GM12878 (cell line): ENCODE measurements at regions not wholly inside any gene's neighbourhood (a gene's known extent, or its start where the extent isn't known, plus 50 kb on each side); places are given as distances from the start of the nearest gene placed in this dataset.

Experiments
- ATAC-seq: fragments of 200-7000 bp; cut with Tn5 transposase; 3 replicates; pipeline ENCODE4 v1.9.1; 2020; ENCODE audit warnings: mild to moderate bottlenecking, moderate library complexity
- BruUV-seq: library from RNA; stranded (reverse); fragments of 400-500 nt; replicated peaks from 2 replicates; lab custom pipeline; 2021; lab: Mats Ljungman, UMichigan
- CTCF ChIA-PET: fragments of 300-600 bp; sonication (Branson Sonifier 250); formaldehyde crosslinking; extraction: SDS; loops from one replicate; lab custom pipeline; 2021; ENCODE audit warnings: inconsistent platforms; lab: Yijun Ruan, JAX
- POLR2A ChIA-PET: fragments of 350-600 bp; formaldehyde crosslinking; extraction: SDS; loops from one replicate; lab custom pipeline; 2021; ENCODE audit warnings: inconsistent platforms; lab: Charles Lee
- RAD21 ChIA-PET: fragments of 300-600 bp; sonication (Branson Sonifier 250); formaldehyde crosslinking; loops from one replicate; lab custom pipeline; 2023; ENCODE audit warnings: antibody characterized with exemption; ENCODE audit not compliant: unreplicated experiment; lab: Charles Lee
- SMC1A ChIA-PET: fragments of 300-600 bp; sonication (Branson Sonifier 250); formaldehyde crosslinking; loops from one replicate; lab custom pipeline; 2023; ENCODE audit not compliant: unreplicated experiment, uncharacterized antibody; lab: Charles Lee
- DNase-seq: peaks from one replicate; pipeline ENCODE4 v3.0.0-alpha.2; 2011; ENCODE audit warnings: low read depth, low spot score
- FAIRE-seq: peaks from 3 replicates; lab custom pipeline; 2011; peaks lifted over from hg19 to GRCh38; lab: Jason Lieb, UNC
- H2AFZ ChIP-seq: 2 replicates; pipeline ENCODE4 v1.6.0; 2011; ENCODE audit warnings: low read depth, low read length, control low read depth; ENCODE audit not compliant: control insufficient read depth
- H3K27ac ChIP-seq: 2 replicates; pipeline ENCODE4 v1.5.1; 2011; ENCODE audit warnings: control low read depth; ENCODE audit not compliant: control insufficient read depth, insufficient read depth
- H3K27me3 ChIP-seq, 2 experiments: replicated peaks in 1 of 2; 2 replicates each; pipeline versions ENCODE4 v1.6.0 to v1.6.1; 2011; ENCODE audit warnings: low read length in 1 of 2; ENCODE audit not compliant: control insufficient read depth in 2 of 2, insufficient read depth in 2 of 2
- H3K36me3 ChIP-seq, 2 experiments: 2 replicates each; pipeline ENCODE4 v1.5.1; 2011; ENCODE audit warnings: low read length in 1 of 2; ENCODE audit not compliant: control insufficient read depth in 2 of 2, insufficient read depth in 2 of 2
- H3K4me1 ChIP-seq: 2 replicates; pipeline ENCODE4 v1.6.1; 2011; ENCODE audit warnings: mild to moderate bottlenecking, low read length, moderate library complexity, mixed read lengths; ENCODE audit not compliant: control insufficient read depth, insufficient read depth
- H3K4me2 ChIP-seq: 2 replicates; pipeline ENCODE4 v1.6.0; 2011; ENCODE audit warnings: control low read depth; ENCODE audit not compliant: control insufficient read depth, insufficient read depth
- H3K4me3 ChIP-seq: fragments of 200-600 bp; sonication (generic); 2 replicates; pipeline ENCODE4 v1.5.1; 2016
- H3K79me2 ChIP-seq: 2 replicates; pipeline ENCODE4 v1.6.0; 2011; ENCODE audit warnings: low read length; ENCODE audit not compliant: control insufficient read depth, insufficient read depth
- H3K9ac ChIP-seq: 2 replicates; pipeline ENCODE4 v1.8.0; 2011; ENCODE audit warnings: low read length, control low read depth, mixed read lengths; ENCODE audit not compliant: control insufficient read depth, insufficient read depth
- H3K9me3 ChIP-seq: replicated peaks from 3 replicates; pipeline ENCODE4 v1.5.1; 2011; ENCODE audit warnings: mild to moderate bottlenecking, low read length; ENCODE audit not compliant: control insufficient read depth, insufficient read depth
- H4K20me1 ChIP-seq: 2 replicates; pipeline ENCODE4 v1.6.0; 2011; ENCODE audit not compliant: control insufficient read depth, insufficient read depth
- ASH2L ChIP-seq: fragments of 300-600, 200-600 bp; sonication (generic); IDR thresholded peaks from 2 replicates; pipeline ENCODE4 v1.6.1; 2017; ENCODE audit warnings: low read depth, mild to moderate bottlenecking, borderline replicate concordance
- ETV6 ChIP-seq, 2 experiments: fragments of 450-650 bp in 1 of 2; IDR thresholded peaks in 1 of 2; conservative IDR thresholded peaks in 1 of 2; 2 replicates each; pipeline ENCODE4 v1.6.1; 2014; ENCODE audit warnings: antibody characterized with exemption in 1 of 2, borderline replicate concordance in 1 of 2, low read depth in 1 of 2, mild to moderate bottlenecking in 1 of 2, moderate library complexity in 1 of 2
- EZH2 ChIP-seq: IDR thresholded peaks from 2 replicates; pipeline ENCODE4 v1.6.1; 2012; ENCODE audit warnings: low read depth, mild to moderate bottlenecking, control low read depth, inconsistent platforms, low read length, borderline replicate concordance; ENCODE audit not compliant: control insufficient read depth
- IKZF2 ChIP-seq, 2 experiments: fragments of 450-650 bp; IDR thresholded peaks; 2 replicates each; pipeline ENCODE4 v1.6.1; 2017; ENCODE audit warnings: mild to moderate bottlenecking in 2 of 2, moderate library complexity in 2 of 2
- KLF5 ChIP-seq: fragments of 450-650 bp; IDR thresholded peaks from 2 replicates; pipeline ENCODE4 v1.6.1; 2014; ENCODE audit warnings: mild to moderate bottlenecking; ENCODE audit not compliant: partially characterized antibody
- MEF2B ChIP-seq: fragments of 450-650 bp; IDR thresholded peaks from 2 replicates; pipeline ENCODE4 v1.6.1; 2018; ENCODE audit warnings: mild to moderate bottlenecking, moderate library complexity; ENCODE audit not compliant: partially characterized antibody, poor library complexity, severe bottlenecking
- MTA2 ChIP-seq: fragments of 450-650 bp; IDR thresholded peaks from 2 replicates; pipeline ENCODE4 v1.6.1; 2016; ENCODE audit warnings: low read depth, mild to moderate bottlenecking, moderate library complexity
- NBN ChIP-seq: fragments of 450-650 bp; IDR thresholded peaks from 2 replicates; pipeline ENCODE4 v1.6.1; 2016
- NR2C1 ChIP-seq: fragments of 450-650 bp; IDR thresholded peaks from 2 replicates; pipeline ENCODE4 v1.6.1; 2017; ENCODE audit warnings: antibody characterized with exemption, mild to moderate bottlenecking, moderate library complexity
- RCOR1 ChIP-seq: conservative IDR thresholded peaks from 2 replicates; pipeline ENCODE4 v1.6.1; 2012; ENCODE audit warnings: low read depth, low read length, improper control_type of control experiment
- SIX5 ChIP-seq: IDR thresholded peaks from 2 replicates; pipeline ENCODE4 v1.6.1; 2011; ENCODE audit warnings: mild to moderate bottlenecking, low read depth, low read length, moderate library complexity; ENCODE audit not compliant: severe bottlenecking
- SMARCA5 ChIP-seq: fragments of 450-650 bp; IDR thresholded peaks from 2 replicates; pipeline ENCODE4 v1.6.1; 2017; ENCODE audit warnings: mild to moderate bottlenecking
- SRF ChIP-seq, 2 experiments: IDR thresholded peaks; 2 replicates each; pipeline ENCODE4 v1.6.1; 2011; ENCODE audit warnings: low read depth in 2 of 2, low read length in 2 of 2, mild to moderate bottlenecking in 1 of 2, moderate library complexity in 1 of 2
- ZNF24 ChIP-seq: fragments of 450-650 bp; IDR thresholded peaks from 2 replicates; pipeline ENCODE4 v1.6.1; 2017; ENCODE audit warnings: antibody characterized with exemption, mild to moderate bottlenecking
- WGBS: methylation state at CpG from one replicate; pipeline ENCODE4 v1.1.6; 2016; ENCODE audit warnings: low lambda C conversion rate; ENCODE audit not compliant: insufficient replicate concordance, insufficient coverage; ENCODE audit errors: missing lambda C conversion rate; 5-methylcytosine and 5-hydroxymethylcytosine counted together
- in situ Hi-C: fragments of 300-500 bp; cut with MboI; formaldehyde crosslinking; loops from 9 replicates; pipeline ENCODE4 v1.14.3; 2018; ENCODE audit warnings: mixed read lengths
- intact Hi-C: fragments of 100-400 bp; cut with micrococcal nuclease; formaldehyde crosslinking; loops from one replicate; pipeline ENCODE4 v1.14.2; 2022; ENCODE audit not compliant: unreplicated experiment
- TF ChIP-seq, protein P1 (sequence below): fragments of 450-650 bp; formaldehyde crosslinking; IDR thresholded peaks from 2 replicates; pipeline ENCODE4 v1.4.0; 2020; ENCODE audit warnings: mild to moderate bottlenecking, moderate library complexity
- TF ChIP-seq, protein P2 (sequence below): fragments of 450-650 bp; IDR thresholded peaks from 2 replicates; pipeline ENCODE4 v1.6.1; 2017; ENCODE audit warnings: mild to moderate bottlenecking
- TF ChIP-seq, protein P3 (sequence below): IDR thresholded peaks from 2 replicates; pipeline ENCODE4 v1.6.1; 2012; ENCODE audit warnings: mild to moderate bottlenecking, low read depth, low read length

DNA sequence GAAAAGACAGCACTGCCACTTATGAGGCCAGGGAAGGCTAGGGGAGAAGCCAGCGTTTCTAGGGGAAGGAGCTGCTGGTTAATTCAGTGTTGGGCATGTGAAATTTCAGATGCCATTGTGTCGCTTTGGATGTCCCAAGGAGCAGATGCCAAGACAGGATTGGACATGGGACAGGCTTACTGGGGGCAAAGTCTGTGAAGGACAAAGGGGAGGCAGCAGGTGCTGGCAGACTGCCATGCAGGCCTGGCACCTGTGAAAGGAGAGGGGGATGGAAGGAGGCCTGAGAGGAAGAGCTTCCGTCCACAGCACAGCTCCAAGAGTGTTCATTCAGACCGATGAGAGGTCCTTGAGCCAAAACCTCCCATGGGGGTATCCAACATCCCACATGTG, 255.5 kb upstream of the RPL38 start:
- ChIA-PET SMC1A (no interaction called here), POLR2A (no interaction called here), CTCF (no interaction called here), RAD21 (no interaction called here)
- Histone ChIP-seq H3K4me1 (no peaks in the 10 kb centered on the region), H3K9ac (no peak overlapping the region), H4K20me1 (no peaks in the 10 kb centered on the region), H3K27me3 (peaks cover 0 to 4% of the 10 kb centered on the region in 2 experiments; a peak in 3 of 4 replicates), H3K4me2 (no peak overlapping the region), H3K79me2 (no peaks in the 10 kb centered on the region), H3K9me3 (no peaks in the 10 kb centered on the region), H3K4me3 (no peak overlapping the region), H3K27ac (no peak overlapping the region), H2AFZ (no peak overlapping the region), H3K36me3 (no peaks in the 10 kb centered on the region)
- 40% methylated on average over 4 of the region's 4 CpGs for WGBS
- in situ Hi-C loops = no loop called here
- ATAC-seq (no peak), FAIRE-seq (no peak), DNase-seq (no peak)
- BruUV-seq = no TSS peak
- intact Hi-C loops = no loop called here
- TF ChIP-seq IKZF2 (IDR thresholded peaks at IDR 0.05) (no peak), ETV6 (conservative IDR thresholded peaks at IDR 0.05 in 1 of 2, IDR thresholded peaks at IDR 0.05 in 1 of 2; ENCODE audit: borderline replicate concordance in 1 of 2, low read depth in 1 of 2) (no peak), SIX5 (no peak), ASH2L (no peak), MTA2 (no peak), EZH2 (no peak), NBN (no peak), ZNF24 (no peak), KLF5 (no peak), NR2C1 (no peak), RCOR1 (no peak), MEF2B (no peak), SRF (IDR thresholded peaks at IDR 0.05; ENCODE audit: low read depth in 2 of 2, low read length in 2 of 2) (no peak), SMARCA5 (no peak)
- TF ChIP-seq, protein P1, sequence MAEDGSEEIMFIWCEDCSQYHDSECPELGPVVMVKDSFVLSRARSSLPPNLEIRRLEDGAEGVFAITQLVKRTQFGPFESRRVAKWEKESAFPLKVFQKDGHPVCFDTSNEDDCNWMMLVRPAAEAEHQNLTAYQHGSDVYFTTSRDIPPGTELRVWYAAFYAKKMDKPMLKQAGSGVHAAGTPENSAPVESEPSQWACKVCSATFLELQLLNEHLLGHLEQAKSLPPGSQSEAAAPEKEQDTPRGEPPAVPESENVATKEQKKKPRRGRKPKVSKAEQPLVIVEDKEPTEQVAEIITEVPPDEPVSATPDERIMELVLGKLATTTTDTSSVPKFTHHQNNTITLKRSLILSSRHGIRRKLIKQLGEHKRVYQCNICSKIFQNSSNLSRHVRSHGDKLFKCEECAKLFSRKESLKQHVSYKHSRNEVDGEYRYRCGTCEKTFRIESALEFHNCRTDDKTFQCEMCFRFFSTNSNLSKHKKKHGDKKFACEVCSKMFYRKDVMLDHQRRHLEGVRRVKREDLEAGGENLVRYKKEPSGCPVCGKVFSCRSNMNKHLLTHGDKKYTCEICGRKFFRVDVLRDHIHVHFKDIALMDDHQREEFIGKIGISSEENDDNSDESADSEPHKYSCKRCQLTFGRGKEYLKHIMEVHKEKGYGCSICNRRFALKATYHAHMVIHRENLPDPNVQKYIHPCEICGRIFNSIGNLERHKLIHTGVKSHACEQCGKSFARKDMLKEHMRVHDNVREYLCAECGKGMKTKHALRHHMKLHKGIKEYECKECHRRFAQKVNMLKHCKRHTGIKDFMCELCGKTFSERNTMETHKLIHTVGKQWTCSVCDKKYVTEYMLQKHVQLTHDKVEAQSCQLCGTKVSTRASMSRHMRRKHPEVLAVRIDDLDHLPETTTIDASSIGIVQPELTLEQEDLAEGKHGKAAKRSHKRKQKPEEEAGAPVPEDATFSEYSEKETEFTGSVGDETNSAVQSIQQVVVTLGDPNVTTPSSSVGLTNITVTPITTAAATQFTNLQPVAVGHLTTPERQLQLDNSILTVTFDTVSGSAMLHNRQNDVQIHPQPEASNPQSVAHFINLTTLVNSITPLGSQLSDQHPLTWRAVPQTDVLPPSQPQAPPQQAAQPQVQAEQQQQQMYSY (CRISPR knock-in tag) = no peak
- TF ChIP-seq, protein P2, sequence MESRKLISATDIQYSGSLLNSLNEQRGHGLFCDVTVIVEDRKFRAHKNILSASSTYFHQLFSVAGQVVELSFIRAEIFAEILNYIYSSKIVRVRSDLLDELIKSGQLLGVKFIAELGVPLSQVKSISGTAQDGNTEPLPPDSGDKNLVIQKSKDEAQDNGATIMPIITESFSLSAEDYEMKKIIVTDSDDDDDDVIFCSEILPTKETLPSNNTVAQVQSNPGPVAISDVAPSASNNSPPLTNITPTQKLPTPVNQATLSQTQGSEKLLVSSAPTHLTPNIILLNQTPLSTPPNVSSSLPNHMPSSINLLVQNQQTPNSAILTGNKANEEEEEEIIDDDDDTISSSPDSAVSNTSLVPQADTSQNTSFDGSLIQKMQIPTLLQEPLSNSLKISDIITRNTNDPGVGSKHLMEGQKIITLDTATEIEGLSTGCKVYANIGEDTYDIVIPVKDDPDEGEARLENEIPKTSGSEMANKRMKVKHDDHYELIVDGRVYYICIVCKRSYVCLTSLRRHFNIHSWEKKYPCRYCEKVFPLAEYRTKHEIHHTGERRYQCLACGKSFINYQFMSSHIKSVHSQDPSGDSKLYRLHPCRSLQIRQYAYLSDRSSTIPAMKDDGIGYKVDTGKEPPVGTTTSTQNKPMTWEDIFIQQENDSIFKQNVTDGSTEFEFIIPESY = no peak
- TF ChIP-seq, protein P3, sequence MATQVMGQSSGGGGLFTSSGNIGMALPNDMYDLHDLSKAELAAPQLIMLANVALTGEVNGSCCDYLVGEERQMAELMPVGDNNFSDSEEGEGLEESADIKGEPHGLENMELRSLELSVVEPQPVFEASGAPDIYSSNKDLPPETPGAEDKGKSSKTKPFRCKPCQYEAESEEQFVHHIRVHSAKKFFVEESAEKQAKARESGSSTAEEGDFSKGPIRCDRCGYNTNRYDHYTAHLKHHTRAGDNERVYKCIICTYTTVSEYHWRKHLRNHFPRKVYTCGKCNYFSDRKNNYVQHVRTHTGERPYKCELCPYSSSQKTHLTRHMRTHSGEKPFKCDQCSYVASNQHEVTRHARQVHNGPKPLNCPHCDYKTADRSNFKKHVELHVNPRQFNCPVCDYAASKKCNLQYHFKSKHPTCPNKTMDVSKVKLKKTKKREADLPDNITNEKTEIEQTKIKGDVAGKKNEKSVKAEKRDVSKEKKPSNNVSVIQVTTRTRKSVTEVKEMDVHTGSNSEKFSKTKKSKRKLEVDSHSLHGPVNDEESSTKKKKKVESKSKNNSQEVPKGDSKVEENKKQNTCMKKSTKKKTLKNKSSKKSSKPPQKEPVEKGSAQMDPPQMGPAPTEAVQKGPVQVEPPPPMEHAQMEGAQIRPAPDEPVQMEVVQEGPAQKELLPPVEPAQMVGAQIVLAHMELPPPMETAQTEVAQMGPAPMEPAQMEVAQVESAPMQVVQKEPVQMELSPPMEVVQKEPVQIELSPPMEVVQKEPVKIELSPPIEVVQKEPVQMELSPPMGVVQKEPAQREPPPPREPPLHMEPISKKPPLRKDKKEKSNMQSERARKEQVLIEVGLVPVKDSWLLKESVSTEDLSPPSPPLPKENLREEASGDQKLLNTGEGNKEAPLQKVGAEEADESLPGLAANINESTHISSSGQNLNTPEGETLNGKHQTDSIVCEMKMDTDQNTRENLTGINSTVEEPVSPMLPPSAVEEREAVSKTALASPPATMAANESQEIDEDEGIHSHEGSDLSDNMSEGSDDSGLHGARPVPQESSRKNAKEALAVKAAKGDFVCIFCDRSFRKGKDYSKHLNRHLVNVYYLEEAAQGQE = no peak
